ENCODE measurements at regions not wholly inside any gene's neighbourhood (a gene's known extent, or its start where the extent isn't known, plus 50 kb on each side); places are given as distances from the start of the nearest gene placed in this dataset.

DNA sequence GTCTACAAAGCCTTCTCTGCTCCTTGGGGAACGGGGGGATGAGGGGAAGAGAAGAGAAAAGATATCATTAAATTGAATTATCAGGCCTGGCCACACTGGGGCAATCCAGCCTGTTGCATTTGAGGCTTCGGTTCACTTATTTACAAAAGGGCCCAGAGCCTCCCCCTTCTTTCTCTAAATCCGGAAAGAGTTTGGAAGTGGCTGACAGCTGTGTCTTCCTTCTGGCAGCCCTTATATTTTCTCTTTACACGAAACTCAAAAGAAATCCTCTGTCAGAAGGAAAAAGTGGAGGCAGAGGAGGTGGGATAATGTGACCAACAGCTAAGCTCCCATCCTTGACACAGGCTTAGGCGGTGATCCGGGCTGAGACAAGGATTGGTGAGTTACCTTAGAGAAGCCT lies 158.3 kb upstream of the TAPT1 start:
- TF ChIP-seq, protein P1, sequence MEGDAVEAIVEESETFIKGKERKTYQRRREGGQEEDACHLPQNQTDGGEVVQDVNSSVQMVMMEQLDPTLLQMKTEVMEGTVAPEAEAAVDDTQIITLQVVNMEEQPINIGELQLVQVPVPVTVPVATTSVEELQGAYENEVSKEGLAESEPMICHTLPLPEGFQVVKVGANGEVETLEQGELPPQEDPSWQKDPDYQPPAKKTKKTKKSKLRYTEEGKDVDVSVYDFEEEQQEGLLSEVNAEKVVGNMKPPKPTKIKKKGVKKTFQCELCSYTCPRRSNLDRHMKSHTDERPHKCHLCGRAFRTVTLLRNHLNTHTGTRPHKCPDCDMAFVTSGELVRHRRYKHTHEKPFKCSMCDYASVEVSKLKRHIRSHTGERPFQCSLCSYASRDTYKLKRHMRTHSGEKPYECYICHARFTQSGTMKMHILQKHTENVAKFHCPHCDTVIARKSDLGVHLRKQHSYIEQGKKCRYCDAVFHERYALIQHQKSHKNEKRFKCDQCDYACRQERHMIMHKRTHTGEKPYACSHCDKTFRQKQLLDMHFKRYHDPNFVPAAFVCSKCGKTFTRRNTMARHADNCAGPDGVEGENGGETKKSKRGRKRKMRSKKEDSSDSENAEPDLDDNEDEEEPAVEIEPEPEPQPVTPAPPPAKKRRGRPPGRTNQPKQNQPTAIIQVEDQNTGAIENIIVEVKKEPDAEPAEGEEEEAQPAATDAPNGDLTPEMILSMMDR (IDR thresholded peaks at IDR 0.05) = no peak
- TF ChIP-seq EP300 (IDR thresholded peaks at IDR 0.05) = no peak
- no peak for TF ChIP-seq POLR2A (IDR thresholded peaks at IDR 0.05)

Data from ovary (tissue), 3 donors.